ENCODE measurements at regions not wholly inside any gene's neighbourhood (a gene's known extent, or its start where the extent isn't known, plus 50 kb on each side); places are given as distances from the start of the nearest gene placed in this dataset.

DNA sequence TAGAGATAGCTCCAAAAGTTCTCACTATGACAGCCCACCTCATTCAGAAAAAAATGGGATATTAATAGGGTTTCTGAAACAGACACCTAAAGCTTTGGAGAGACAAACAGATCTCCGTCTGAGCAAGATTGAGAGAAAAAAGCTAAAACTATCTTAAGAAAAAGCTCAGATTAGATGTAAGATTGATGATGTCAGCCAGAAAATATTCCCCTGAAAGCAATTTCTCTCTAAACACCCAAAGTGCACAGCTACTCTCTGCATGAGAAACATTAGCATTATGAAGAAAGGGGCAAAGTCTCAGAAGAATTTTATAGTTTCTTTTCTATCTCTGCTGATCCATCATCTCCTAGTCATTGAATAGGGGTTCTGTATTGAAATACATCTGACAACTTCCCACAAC lies 148.9 kb downstream of the ZNF737 start:
- Histone ChIP-seq H2AFZ (ENCODE audit: low read length) (no peak overlapping the region), H2BK12ac (ENCODE audit: low read length) (no peak overlapping the region), H3K27ac (replicated peaks; ENCODE audit: low read length) (no peak overlapping the region), H2AK5ac (ENCODE audit: low read depth, low read length) (no peak overlapping the region), H2BK120ac (ENCODE audit: low read depth, low read length) (no peak overlapping the region), H4K91ac (ENCODE audit: low read depth, low read length, poor library complexity) (no peak overlapping the region), H3K27me3 (ENCODE audit: control insufficient read depth in 3 of 3, insufficient read depth in 3 of 3, low read depth in 1 of 3, low read length in 3 of 3) (no peaks in the 10 kb centered on the region), H3K9ac (ENCODE audit: low read depth, low read length, poor library complexity) (no peak overlapping the region), H4K8ac (ENCODE audit: low read depth, low read length) (no peak overlapping the region), H3K18ac (ENCODE audit: low read length) (no peak overlapping the region), H3K9me3 (replicated peaks in 1 of 2; ENCODE audit: control insufficient read depth in 2 of 2, insufficient read depth in 1 of 2, low read depth in 1 of 2, low read length in 2 of 2) (peaks cover 7 to 51% of the 10 kb centered on the region in 2 donors), H3K14ac (ENCODE audit: low read length) (no peak overlapping the region), H3K4me2 (ENCODE audit: insufficient read depth, low read length, poor library complexity, severe bottlenecking) (no peak overlapping the region), H3K4ac (ENCODE audit: low read length) (no peak overlapping the region), H3K23ac (ENCODE audit: low read depth, low read length, poor library complexity) (no peak overlapping the region), H3K4me3 (ENCODE audit: low read length in 2 of 2) (no peak overlapping the region), H3K4me1 (ENCODE audit: control insufficient read depth in 2 of 2, insufficient read depth in 1 of 2, low read depth in 1 of 2, low read length in 2 of 2) (no peaks in the 10 kb centered on the region), H2BK5ac (ENCODE audit: low read length) (no peak overlapping the region), H2BK15ac (ENCODE audit: low read length) (no peak overlapping the region), H3K79me1 (ENCODE audit: low read depth, low read length) (peaks cover 4% of the 10 kb centered on the region), H3K36me3 (replicated peaks in 1 of 2; ENCODE audit: control insufficient read depth in 2 of 2, insufficient read depth in 2 of 2, low read length in 2 of 2) (peaks cover 27 to 52% of the 10 kb centered on the region in 2 donors)
- DNase-seq (ENCODE audit: low spot score): no peak
- WGBS, 2 donors (ENCODE audit: extremely low coverage in 2 of 2, insufficient read length in 2 of 2, insufficient replicate concordance in 1 of 2): no CpG with 5 or more reads among the region's 1 CpG

DNA sequence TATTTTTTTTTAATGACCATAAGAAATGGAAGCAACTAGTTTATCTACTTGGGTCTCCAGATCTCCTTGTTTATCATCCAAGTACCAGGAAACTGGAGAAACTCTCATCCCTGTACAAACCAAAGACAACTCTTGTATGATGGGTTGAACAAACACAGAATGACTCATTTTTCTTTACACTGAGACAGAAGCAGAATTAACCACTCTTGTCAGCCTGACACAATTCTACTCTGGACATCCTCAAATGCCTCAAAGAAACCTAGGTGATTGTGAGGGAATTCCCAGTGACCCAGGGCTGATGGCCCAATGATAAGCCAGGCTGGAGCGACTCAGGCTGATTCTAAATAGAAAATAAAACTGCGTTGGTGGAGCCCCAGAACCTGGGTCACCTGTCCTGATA lies 151.5 kb downstream of the ZNF737 start:
- no CpG with 5 or more reads among the region's 2 CpGs for WGBS, 2 donors (ENCODE audit: extremely low coverage in 2 of 2, insufficient read length in 2 of 2, insufficient replicate concordance in 1 of 2)
- Histone ChIP-seq H3K23ac (ENCODE audit: low read depth, low read length, poor library complexity) (no peak overlapping the region), H2BK5ac (ENCODE audit: low read length) (no peak overlapping the region), H4K8ac (ENCODE audit: low read depth, low read length) (no peak overlapping the region), H2BK15ac (ENCODE audit: low read length) (no peak overlapping the region), H2BK12ac (ENCODE audit: low read length) (no peak overlapping the region), H3K9ac (ENCODE audit: low read depth, low read length, poor library complexity) (no peak overlapping the region), H4K91ac (ENCODE audit: low read depth, low read length, poor library complexity) (no peak overlapping the region), H3K4me1 (ENCODE audit: control insufficient read depth in 2 of 2, insufficient read depth in 1 of 2, low read depth in 1 of 2, low read length in 2 of 2) (no peaks in the 10 kb centered on the region), H2AFZ (ENCODE audit: low read length) (no peak overlapping the region), H3K9me3 (replicated peaks in 1 of 2; ENCODE audit: control insufficient read depth in 2 of 2, insufficient read depth in 1 of 2, low read depth in 1 of 2, low read length in 2 of 2) (peaks cover 4 to 51% of the 10 kb centered on the region in 2 donors), H3K27ac (replicated peaks; ENCODE audit: low read length) (no peak overlapping the region), H3K4me2 (ENCODE audit: insufficient read depth, low read length, poor library complexity, severe bottlenecking) (no peak overlapping the region), H3K14ac (ENCODE audit: low read length) (no peak overlapping the region), H3K4ac (ENCODE audit: low read length) (no peak overlapping the region), H3K27me3 (ENCODE audit: control insufficient read depth in 3 of 3, insufficient read depth in 3 of 3, low read depth in 1 of 3, low read length in 3 of 3) (no peaks in the 10 kb centered on the region), H3K18ac (ENCODE audit: low read length) (no peak overlapping the region), H2BK120ac (ENCODE audit: low read depth, low read length) (no peak overlapping the region), H3K4me3 (ENCODE audit: low read length in 2 of 2) (no peak overlapping the region), H3K79me1 (ENCODE audit: low read depth, low read length) (no peaks in the 10 kb centered on the region), H2AK5ac (ENCODE audit: low read depth, low read length) (no peak overlapping the region), H3K36me3 (replicated peaks in 1 of 2; ENCODE audit: control insufficient read depth in 2 of 2, insufficient read depth in 2 of 2, low read length in 2 of 2) (peaks cover 16 to 51% of the 10 kb centered on the region in 2 donors)
- no peak for DNase-seq (ENCODE audit: low spot score)

DNA sequence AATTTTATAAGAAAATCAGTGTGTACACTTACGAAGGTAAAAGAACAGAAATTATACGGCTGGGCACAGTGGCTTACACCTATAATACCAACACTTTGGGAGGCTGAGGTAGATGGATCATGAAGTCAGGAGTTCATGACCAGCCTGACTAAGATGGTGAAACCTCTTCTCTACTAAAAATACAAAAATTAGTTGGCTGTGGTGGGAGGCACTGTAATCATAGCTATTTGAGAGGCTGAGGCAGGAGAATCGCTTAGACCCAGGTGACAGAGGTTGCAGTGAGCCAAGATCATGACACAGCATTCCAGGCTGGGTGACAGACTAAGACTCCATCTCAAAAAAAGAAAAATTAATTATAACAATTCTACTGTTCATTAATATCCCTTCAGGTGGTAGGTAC lies 151.9 kb downstream of the ZNF737 start:
- Histone ChIP-seq H2BK15ac (ENCODE audit: low read length) (no peak overlapping the region), H2BK12ac (ENCODE audit: low read length) (no peak overlapping the region), H3K36me3 (replicated peaks in 1 of 2; ENCODE audit: control insufficient read depth in 2 of 2, insufficient read depth in 2 of 2, low read length in 2 of 2) (peaks cover 19 to 55% of the 10 kb centered on the region in 2 donors), H3K14ac (ENCODE audit: low read length) (no peak overlapping the region), H3K27me3 (ENCODE audit: control insufficient read depth in 3 of 3, insufficient read depth in 3 of 3, low read depth in 1 of 3, low read length in 3 of 3) (no peaks in the 10 kb centered on the region), H3K27ac (replicated peaks; ENCODE audit: low read length) (no peak overlapping the region), H3K23ac (ENCODE audit: low read depth, low read length, poor library complexity) (no peak overlapping the region), H3K18ac (ENCODE audit: low read length) (no peak overlapping the region), H3K4ac (ENCODE audit: low read length) (no peak overlapping the region), H3K4me1 (ENCODE audit: control insufficient read depth in 2 of 2, insufficient read depth in 1 of 2, low read depth in 1 of 2, low read length in 2 of 2) (no peaks in the 10 kb centered on the region), H2BK5ac (ENCODE audit: low read length) (no peak overlapping the region), H4K8ac (ENCODE audit: low read depth, low read length) (no peak overlapping the region), H2AK5ac (ENCODE audit: low read depth, low read length) (no peak overlapping the region), H3K4me2 (ENCODE audit: insufficient read depth, low read length, poor library complexity, severe bottlenecking) (no peak overlapping the region), H2AFZ (ENCODE audit: low read length) (no peak overlapping the region), H3K4me3 (ENCODE audit: low read length in 2 of 2) (no peak overlapping the region), H3K9ac (ENCODE audit: low read depth, low read length, poor library complexity) (no peak overlapping the region), H3K9me3 (replicated peaks in 1 of 2; ENCODE audit: control insufficient read depth in 2 of 2, insufficient read depth in 1 of 2, low read depth in 1 of 2, low read length in 2 of 2) (peaks cover 6 to 55% of the 10 kb centered on the region in 2 donors), H3K79me1 (ENCODE audit: low read depth, low read length) (no peaks in the 10 kb centered on the region), H4K91ac (ENCODE audit: low read depth, low read length, poor library complexity) (no peak overlapping the region), H2BK120ac (ENCODE audit: low read depth, low read length) (no peak overlapping the region)
- no CpG with 5 or more reads among the region's 3 CpGs for WGBS, 2 donors (ENCODE audit: extremely low coverage in 2 of 2, insufficient read length in 2 of 2, insufficient replicate concordance in 1 of 2)
- DNase-seq (ENCODE audit: low spot score): no peak

DNA sequence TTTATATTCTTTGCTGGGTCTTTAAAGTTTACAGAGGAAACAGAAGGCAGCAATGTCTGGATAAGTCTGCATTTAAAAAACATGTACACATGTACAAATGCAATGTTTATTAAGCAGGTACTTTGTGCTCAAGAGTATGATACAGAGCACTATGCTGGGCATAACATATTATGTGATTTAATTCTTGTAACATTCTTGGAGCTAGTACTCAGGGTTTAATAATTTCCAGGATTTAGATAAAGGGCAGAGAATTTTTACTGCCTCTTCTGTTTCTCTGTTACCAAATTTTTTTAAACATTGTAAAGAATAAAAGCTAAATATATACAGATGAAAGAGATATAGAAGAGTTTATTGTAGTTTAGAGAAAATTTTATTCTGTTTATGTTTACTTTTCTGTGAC lies 152.7 kb downstream of the ZNF737 start:
- Histone ChIP-seq H2AFZ (ENCODE audit: low read length) (no peak overlapping the region), H3K36me3 (replicated peaks in 1 of 2; ENCODE audit: control insufficient read depth in 2 of 2, insufficient read depth in 2 of 2, low read length in 2 of 2) (peaks cover 21 to 61% of the 10 kb centered on the region in 2 donors), H2BK15ac (ENCODE audit: low read length) (no peak overlapping the region), H2BK12ac (ENCODE audit: low read length) (no peak overlapping the region), H3K4me2 (ENCODE audit: insufficient read depth, low read length, poor library complexity, severe bottlenecking) (no peak overlapping the region), H3K4me3 (ENCODE audit: low read length in 2 of 2) (no peak overlapping the region), H3K27me3 (ENCODE audit: control insufficient read depth in 3 of 3, insufficient read depth in 3 of 3, low read depth in 1 of 3, low read length in 3 of 3) (no peaks in the 10 kb centered on the region), H3K79me1 (ENCODE audit: low read depth, low read length) (no peaks in the 10 kb centered on the region), H3K4me1 (ENCODE audit: control insufficient read depth in 2 of 2, insufficient read depth in 1 of 2, low read depth in 1 of 2, low read length in 2 of 2) (no peaks in the 10 kb centered on the region), H2AK5ac (ENCODE audit: low read depth, low read length) (no peak overlapping the region), H3K18ac (ENCODE audit: low read length) (no peak overlapping the region), H3K27ac (replicated peaks; ENCODE audit: low read length) (no peak overlapping the region), H2BK120ac (ENCODE audit: low read depth, low read length) (no peak overlapping the region), H3K4ac (ENCODE audit: low read length) (no peak overlapping the region), H4K8ac (ENCODE audit: low read depth, low read length) (no peak overlapping the region), H3K14ac (ENCODE audit: low read length) (no peak overlapping the region), H2BK5ac (ENCODE audit: low read length) (no peak overlapping the region), H4K91ac (ENCODE audit: low read depth, low read length, poor library complexity) (no peak overlapping the region), H3K9me3 (replicated peaks in 1 of 2; ENCODE audit: control insufficient read depth in 2 of 2, insufficient read depth in 1 of 2, low read depth in 1 of 2, low read length in 2 of 2) (peaks cover 7 to 60% of the 10 kb centered on the region in 2 donors), H3K23ac (ENCODE audit: low read depth, low read length, poor library complexity) (no peak overlapping the region), H3K9ac (ENCODE audit: low read depth, low read length, poor library complexity) (no peak overlapping the region)
- DNase-seq (ENCODE audit: low spot score): no peak

All from neuronal stem cell (in vitro differentiated cells).